GM12891 (cell line): ENCODE measurements at regions not wholly inside any gene's neighbourhood (a gene's known extent, or its start where the extent isn't known, plus 50 kb on each side); places are given as distances from the start of the nearest gene placed in this dataset.

Experiments used
- PAX5 ChIP-seq: IDR thresholded peaks from 2 replicates; pipeline ENCODE4 v1.6.1; 2011; ENCODE audit warnings: low read length, moderate library complexity, mild to moderate bottlenecking; ENCODE audit not compliant: insufficient read depth, severe bottlenecking
- POLR2A ChIP-seq: IDR thresholded peaks from 2 replicates; pipeline ENCODE4 v1.6.1; 2011; ENCODE audit warnings: low read depth, low read length, control low read depth
- POLR2AphosphoS5 ChIP-seq: IDR thresholded peaks from 2 replicates; pipeline ENCODE4 v1.6.1; 2011; ENCODE audit warnings: low read depth, low read length, control low read depth
- POU2F2 ChIP-seq: IDR thresholded peaks from 2 replicates; pipeline ENCODE4 v1.6.1; 2011; ENCODE audit warnings: low read depth, mild to moderate bottlenecking, control low read depth, low read length, moderate library complexity
- SPI1 ChIP-seq: IDR thresholded peaks from 2 replicates; pipeline ENCODE4 v1.6.1; 2011; ENCODE audit warnings: low read depth, low read length, control low read depth
- TAF1 ChIP-seq: IDR thresholded peaks from 2 replicates; pipeline ENCODE4 v1.6.1; 2011; ENCODE audit warnings: low read depth, low read length, control low read depth

GRCh38 chr20:33929917-33930316 lies 63.8 kb upstream of the RALY start:
- TF ChIP-seq POLR2A (no peak), POLR2AphosphoS5 (no peak), POU2F2 (no peak), SPI1 (no peak), TAF1 (no peak), PAX5 (no peak)
